Muscle of leg (tissue), 3 donors: ENCODE measurements at regions not wholly inside any gene's neighbourhood (a gene's known extent, or its start where the extent isn't known, plus 50 kb on each side); places are given as distances from the start of the nearest gene placed in this dataset.
A peak's percentile ranks its signal among the peaks of the same experiment; 100 is the strongest.

Experiments used
- DNase-seq: peaks from one replicate; pipeline ENCODE4 v3.0.0; 2013
- H3K27ac ChIP-seq: one replicate; pipeline ENCODE4 v1.5.1; 2013; ENCODE audit warnings: mild to moderate bottlenecking, low read length, control low read depth
- H3K27me3 ChIP-seq: one replicate; pipeline ENCODE4 v1.6.1; 2013; ENCODE audit warnings: low read length; ENCODE audit not compliant: control insufficient read depth, insufficient read depth
- H3K36me3 ChIP-seq: one replicate; pipeline ENCODE4 v1.6.1; 2013; ENCODE audit warnings: low read length; ENCODE audit not compliant: control insufficient read depth, insufficient read depth
- H3K4me1 ChIP-seq: one replicate; pipeline ENCODE4 v1.6.1; 2013; ENCODE audit warnings: low read length; ENCODE audit not compliant: control insufficient read depth, insufficient read depth
- H3K4me3 ChIP-seq: one replicate; pipeline ENCODE4 v1.5.1; 2013; ENCODE audit warnings: low read length, control low read depth
- H3K9me3 ChIP-seq: replicated peaks from 2 replicates; pipeline ENCODE4 v1.6.1; 2013; ENCODE audit warnings: low read depth, low read length; ENCODE audit not compliant: control insufficient read depth
- WGBS: methylation state at CpG from one replicate; pipeline ENCODE4 v1.1.5; 2013; ENCODE audit warnings: missing lambda C conversion rate; ENCODE audit not compliant: insufficient coverage; 5-methylcytosine and 5-hydroxymethylcytosine counted together

- Histone ChIP-seq H3K27me3 (no peaks in the 10 kb centered on the region), H3K9me3 (no peaks in the 10 kb centered on the region), H3K4me3 (no peak overlapping the region), H3K4me1 (no peaks in the 10 kb centered on the region), H3K36me3 (no peaks in the 10 kb centered on the region), H3K27ac (no peak overlapping the region)
- WGBS: no CpG with 5 or more reads among the region's 4 CpGs
- peak; percentile 13 for DNase-seq
Observed at GRCh38 chr2:21328177-21328576, 204.4 kb downstream of the TDRD15 start.

- Histone ChIP-seq H3K9me3 (no peaks in the 10 kb centered on the region), H3K4me1 (no peaks in the 10 kb centered on the region), H3K36me3 (no peaks in the 10 kb centered on the region), H3K4me3 (no peak overlapping the region), H3K27ac (no peak overlapping the region), H3K27me3 (no peaks in the 10 kb centered on the region)
- no peak for DNase-seq
- 81% methylated on average over 3 of the region's 5 CpGs for WGBS
Observed at GRCh38 chr2:21330786-21331391, 207.1 kb downstream of the TDRD15 start.

GRCh38 chr2:21331625-21332370, 208.0 kb downstream of the TDRD15 start:
- 60% methylated on average over 1 of the region's 3 CpGs for WGBS
- Histone ChIP-seq H3K27me3 (no peaks in the 10 kb centered on the region), H3K36me3 (no peaks in the 10 kb centered on the region), H3K9me3 (no peaks in the 10 kb centered on the region), H3K27ac (no peak overlapping the region), H3K4me1 (no peaks in the 10 kb centered on the region), H3K4me3 (no peak overlapping the region)
- DNase-seq: peak; percentile 34

- no peak overlapping the region for H3K27ac ChIP-seq
- WGBS: 70% methylated on average over 5 of the region's 5 CpGs
- no peaks in the 10 kb centered on the region for H3K4me1 ChIP-seq
- H3K9me3 ChIP-seq: no peaks in the 10 kb centered on the region
- H3K27me3 ChIP-seq: no peaks in the 10 kb centered on the region
- H3K36me3 ChIP-seq: no peaks in the 10 kb centered on the region
- H3K4me3 ChIP-seq: no peak overlapping the region
- DNase-seq: no peak
Observed at GRCh38 chr2:21332993-21333625, 209.3 kb downstream of the TDRD15 start.

DNA sequence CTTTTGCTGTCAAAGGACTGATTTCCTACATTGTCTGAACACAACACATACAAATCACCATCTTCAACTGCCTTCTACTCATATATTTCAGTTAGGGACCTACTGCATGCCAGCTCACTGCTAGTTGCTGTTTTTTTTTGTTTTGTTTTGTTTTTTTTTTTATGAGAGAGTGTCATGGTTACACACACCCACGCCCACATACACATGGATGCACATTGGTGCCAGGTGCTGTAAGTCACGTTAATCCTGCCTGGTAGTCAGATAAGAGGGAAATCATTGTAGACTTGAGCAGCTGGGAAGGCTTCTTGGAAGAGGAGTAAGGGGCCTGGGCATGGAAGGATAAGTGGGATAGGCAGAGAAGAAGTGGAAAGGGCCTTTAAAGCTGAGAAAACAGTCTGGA, 209.9 kb downstream of the TDRD15 start:
- no peaks in the 10 kb centered on the region for H3K36me3 ChIP-seq
- no CpG with 5 or more reads among the region's 2 CpGs for WGBS
- H3K27ac ChIP-seq: no peak overlapping the region
- peak; percentile 7 for DNase-seq
- H3K9me3 ChIP-seq: no peaks in the 10 kb centered on the region
- H3K4me1 ChIP-seq: no peaks in the 10 kb centered on the region
- no peaks in the 10 kb centered on the region for H3K27me3 ChIP-seq
- H3K4me3 ChIP-seq: no peak overlapping the region

- H3K4me3 ChIP-seq: no peak overlapping the region
- H3K4me1 ChIP-seq: no peaks in the 10 kb centered on the region
- H3K9me3 ChIP-seq: no peaks in the 10 kb centered on the region
- DNase-seq: no peak
- H3K27ac ChIP-seq: no peak overlapping the region
- no peaks in the 10 kb centered on the region for H3K27me3 ChIP-seq
- H3K36me3 ChIP-seq: no peaks in the 10 kb centered on the region
- WGBS: no CpG with 5 or more reads among the region's 2 CpGs
Observed at GRCh38 chr2:21346984-21347383, 223.2 kb downstream of the TDRD15 start.

DNA sequence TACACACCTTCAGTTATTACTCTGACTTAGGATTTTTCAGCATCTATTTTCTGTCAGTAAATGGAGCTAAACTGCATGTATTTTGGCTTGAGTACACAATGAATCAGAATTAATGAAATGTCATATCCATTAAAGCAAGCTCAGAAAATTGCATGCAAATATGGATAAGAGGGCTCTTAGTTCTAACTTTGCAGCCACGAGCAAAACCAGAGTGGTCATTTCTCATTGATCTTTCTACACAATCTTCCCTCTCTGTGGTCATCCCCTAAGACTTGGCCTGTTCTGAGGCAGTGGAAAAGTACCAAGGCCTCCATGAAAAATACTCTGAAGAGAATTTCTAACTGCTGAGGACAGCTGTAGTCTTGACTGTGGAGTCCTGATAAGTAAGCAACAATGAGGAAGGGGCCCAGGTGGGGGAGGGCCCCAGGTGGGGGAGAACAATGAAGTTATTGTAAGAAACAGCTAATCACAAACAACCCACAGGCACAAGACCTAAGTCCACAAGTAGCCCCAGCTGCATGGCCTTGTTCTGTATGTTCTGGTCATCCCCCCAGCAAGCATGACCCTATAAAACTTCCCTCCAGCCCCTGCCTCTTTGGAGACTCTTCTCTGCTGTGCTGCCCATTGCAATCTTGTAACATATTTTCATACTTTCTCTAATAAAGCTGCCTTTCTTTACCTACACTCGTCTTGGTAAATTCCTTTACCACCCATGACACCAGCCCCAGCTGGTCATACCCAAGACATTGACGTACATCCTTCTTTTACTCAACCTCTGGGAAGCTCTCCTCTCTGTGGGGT, 230.3 kb downstream of the TDRD15 start:
- Histone ChIP-seq H3K9me3 (no peaks in the 10 kb centered on the region), H3K36me3 (no peaks in the 10 kb centered on the region), H3K4me3 (no peak overlapping the region), H3K27me3 (no peaks in the 10 kb centered on the region), H3K4me1 (no peaks in the 10 kb centered on the region), H3K27ac (no peak overlapping the region)
- no peak for DNase-seq
- WGBS: 86% methylated on average over 1 of the region's 3 CpGs

GRCh38 chr2:21356086-21356856, 232.5 kb downstream of the TDRD15 start:
- 17% methylated on average over 3 of the region's 9 CpGs for WGBS
- DNase-seq: no peak

GRCh38 chr2:21356857-21357255, 233.1 kb downstream of the TDRD15 start:
- no peaks in the 10 kb centered on the region for H3K36me3 ChIP-seq
- no CpG with 5 or more reads among the region's 3 CpGs for WGBS

More at GRCh38 chr2:21356086-21356856, 232.5 kb downstream of the TDRD15 start:
- H3K4me1 ChIP-seq: no peaks in the 10 kb centered on the region
- H3K27me3 ChIP-seq: no peaks in the 10 kb centered on the region
- no peaks in the 10 kb centered on the region for H3K9me3 ChIP-seq
- H3K36me3 ChIP-seq: no peaks in the 10 kb centered on the region
- H3K4me3 ChIP-seq: no peak overlapping the region
- H3K27ac ChIP-seq: no peak overlapping the region

More at GRCh38 chr2:21356857-21357255, 233.1 kb downstream of the TDRD15 start:
- Histone ChIP-seq H3K27ac (no peak overlapping the region), H3K27me3 (no peaks in the 10 kb centered on the region), H3K9me3 (no peaks in the 10 kb centered on the region), H3K4me3 (no peak overlapping the region), H3K4me1 (no peaks in the 10 kb centered on the region)
- DNase-seq: no peak
